Esophagus mucosa (tissue), 1 donor: ENCODE measurements at regions not wholly inside any gene's neighbourhood (a gene's known extent, or its start where the extent isn't known, plus 50 kb on each side); places are given as distances from the start of the nearest gene placed in this dataset.
"Not testable (repeated sequence)": the region's sequence is repeated elsewhere in the genome, so short reads cannot be mapped to it uniquely, and the experiment has no call there.

Source experiments
- ATAC-seq: fragments of 200-7000 bp; cut with Tn5 transposase; one replicate; pipeline ENCODE4 v1.9.1; 2020
- donor health status: DM: yes; HTN: yes; CAD: no.

GRCh38 chr4:126539771-126540170, 1093.0 kb upstream of the INTU start:
- ATAC-seq, result no peak

- no peak for ATAC-seq
Observed at GRCh38 chr4:126541820-126542219, 1090.9 kb upstream of the INTU start.

- ATAC-seq, result no peak
Observed at GRCh38 chr4:126544276-126544675, 1088.5 kb upstream of the INTU start.

- ATAC-seq, result not testable (repeated sequence)
Observed at GRCh38 chr4:126546197-126546596, 1086.6 kb upstream of the INTU start.

- no peak for ATAC-seq
Observed at GRCh38 chr4:126547352-126547751, 1085.4 kb upstream of the INTU start.

- ATAC-seq, result no peak
Observed at GRCh38 chr4:126548890-126549289, 1083.9 kb upstream of the INTU start.

- ATAC-seq, result no peak
Observed at GRCh38 chr4:126552321-126552720, 1080.4 kb upstream of the INTU start.

GRCh38 chr4:126553248-126553647, 1079.5 kb upstream of the INTU start:
- ATAC-seq, result no peak

GRCh38 chr4:126558596-126558995, 1074.2 kb upstream of the INTU start:
- no peak for ATAC-seq

GRCh38 chr4:126559961-126560360, 1072.8 kb upstream of the INTU start:
- ATAC-seq, result no peak

- ATAC-seq, result no peak
Observed at GRCh38 chr4:126560794-126561193, 1072.0 kb upstream of the INTU start.

GRCh38 chr4:126563389-126563788, 1069.4 kb upstream of the INTU start:
- no peak for ATAC-seq

GRCh38 chr4:126564283-126564854, 1068.4 kb upstream of the INTU start:
- no peak for ATAC-seq

GRCh38 chr4:126568652-126569570, 1063.8 kb upstream of the INTU start:
- no peak for ATAC-seq

- ATAC-seq, result no peak
Observed at GRCh38 chr4:126572264-126572663, 1060.5 kb upstream of the INTU start.

GRCh38 chr4:126582737-126583136, 1050.0 kb upstream of the INTU start:
- ATAC-seq, result peak; percentile 39

- ATAC-seq, result no peak
Observed at GRCh38 chr4:126583509-126583908, 1049.2 kb upstream of the INTU start.

GRCh38 chr4:126591583-126591982, 1041.2 kb upstream of the INTU start:
- ATAC-seq, result no peak

GRCh38 chr4:126592088-126592487, 1040.7 kb upstream of the INTU start:
- ATAC-seq, result no peak

GRCh38 chr4:126593626-126594025, 1039.1 kb upstream of the INTU start:
- no peak for ATAC-seq

- ATAC-seq, result no peak
Observed at GRCh38 chr4:126595643-126596042, 1037.1 kb upstream of the INTU start.

- no peak for ATAC-seq
Observed at GRCh38 chr4:126599746-126600145, 1033.0 kb upstream of the INTU start.

- no peak for ATAC-seq
Observed at GRCh38 chr4:126603210-126603609, 1029.5 kb upstream of the INTU start.

- no peak for ATAC-seq
Observed at GRCh38 chr4:126603825-126604224, 1028.9 kb upstream of the INTU start.
